ENCODE measurements at regions not wholly inside any gene's neighbourhood (a gene's known extent, or its start where the extent isn't known, plus 50 kb on each side); places are given as distances from the start of the nearest gene placed in this dataset.
A peak's percentile ranks its signal among the peaks of the same experiment; 100 is the strongest.

DNA sequence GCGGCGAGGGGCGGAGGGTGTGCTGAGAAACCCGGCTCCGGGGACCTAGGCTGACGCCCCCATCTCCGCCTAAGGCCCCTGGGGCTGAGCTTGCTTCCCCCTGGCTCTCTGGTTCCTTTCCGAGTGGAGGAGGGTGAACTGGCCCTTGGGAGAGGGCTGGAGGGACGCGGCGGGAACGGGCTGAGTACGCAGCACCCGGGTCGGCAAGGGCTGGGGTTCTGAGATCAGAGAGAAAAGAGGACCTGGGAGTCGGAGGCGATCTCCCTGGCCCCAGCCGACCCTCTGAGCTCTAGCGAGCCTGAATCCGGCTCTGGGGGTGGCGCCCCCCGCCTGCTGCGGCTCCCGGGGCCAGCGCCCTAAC lies 270.8 kb downstream of the FOXD2 start:
- no peak overlapping the region for H3K4me3 Mint-ChIP-seq
- H3K9me3 Mint-ChIP-seq: no peaks in the 10 kb centered on the region
- peaks cover 8% of the 10 kb centered on the region for H3K4me1 Mint-ChIP-seq

DNA sequence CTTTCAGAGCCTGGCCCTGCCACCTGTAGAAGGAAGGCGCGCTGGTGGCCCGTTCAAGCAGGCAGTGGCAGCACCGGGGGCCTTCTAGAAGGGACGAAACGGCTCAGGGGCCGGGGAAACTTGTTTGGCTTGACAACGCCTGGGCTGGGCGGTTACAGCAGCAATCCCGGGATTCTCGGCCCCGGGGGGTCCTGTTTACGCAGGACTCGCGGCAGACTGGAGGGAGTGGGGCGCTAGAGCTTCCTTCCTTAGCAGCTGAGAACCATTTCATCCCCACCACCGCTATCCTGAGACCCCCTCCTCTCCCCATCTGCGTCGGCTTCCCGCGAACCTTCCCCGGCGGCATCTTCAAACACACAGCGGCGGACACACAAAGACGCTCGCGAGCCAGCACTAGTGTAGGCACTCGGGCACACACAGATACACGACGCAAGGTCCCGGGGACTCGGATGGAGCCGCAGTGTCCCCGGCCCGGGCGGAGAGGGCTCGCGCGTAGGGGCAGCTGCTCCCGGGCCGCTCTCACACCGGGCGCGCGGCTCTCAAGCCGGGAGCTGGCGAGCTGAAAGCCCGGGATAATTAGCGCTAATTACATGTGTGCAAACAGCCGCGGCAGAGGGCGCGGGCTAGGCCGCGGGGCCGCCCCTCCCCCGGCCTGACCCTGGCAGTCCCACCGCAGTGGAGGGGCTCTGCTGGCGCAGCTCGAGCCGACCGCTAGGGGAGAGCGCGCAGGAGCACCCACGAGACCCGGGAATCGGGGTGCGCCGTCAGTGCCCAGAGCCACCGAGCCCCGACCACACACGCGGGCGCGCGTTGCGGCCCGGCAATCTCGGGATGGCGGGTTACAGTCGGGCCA lies 271.4 kb downstream of the FOXD2 start:
- CTCF ChIA-PET: interaction anchor here (1.0 to 3.6 kb wide), 11 partner anchors 9 to 320 kb away, joined by 3 to 18 read pairs (median 6); partner anchors contain the start of gene FOXD2
- Mint-ChIP-seq H3K27ac (no peak overlapping the region), H3K4me3 (no peak overlapping the region), H3K27me3 (peaks cover 94% of the 10 kb centered on the region), H3K4me1 (peaks cover 8% of the 10 kb centered on the region), H3K36me3 (no peaks in the 10 kb centered on the region), H3K9me3 (no peaks in the 10 kb centered on the region)
- no peak for DNase-seq

More for the DNA sequence above, 270.8 kb downstream of the FOXD2 start:
- Mint-ChIP-seq H3K27me3 (peaks cover 88% of the 10 kb centered on the region), H3K27ac (no peak overlapping the region), H3K36me3 (no peaks in the 10 kb centered on the region)
- CTCF ChIA-PET: interaction anchor here (1.2 to 3.6 kb wide), 4 partner anchors 255 to 276 kb away, joined by 4 to 18 read pairs (median 10); partner anchors contain the start of gene FOXD2
- no peak for DNase-seq

DNA sequence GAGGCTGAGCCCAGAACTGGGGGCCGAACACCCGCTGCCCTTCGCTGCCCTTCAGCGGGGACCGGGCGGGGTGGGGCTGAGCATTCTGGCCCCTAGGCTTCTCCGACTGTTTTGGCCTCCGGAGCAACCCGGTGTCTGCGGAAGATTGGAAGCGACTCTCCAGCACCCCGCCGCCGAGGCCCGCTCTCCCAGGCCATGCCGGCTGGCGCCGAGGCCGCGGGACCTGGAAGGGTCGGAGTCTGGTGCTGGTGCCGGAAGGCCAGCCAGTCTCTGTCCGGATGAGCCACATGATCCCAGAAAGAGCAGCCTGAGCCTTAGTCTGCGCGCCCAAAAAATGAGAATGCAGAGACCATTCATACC lies 272.0 kb downstream of the FOXD2 start:
- DNase-seq: no peak
- Mint-ChIP-seq H3K9me3 (no peaks in the 10 kb centered on the region), H3K36me3 (no peaks in the 10 kb centered on the region), H3K4me1 (peaks cover 8% of the 10 kb centered on the region), H3K27ac (no peak overlapping the region), H3K27me3 (peaks cover 94% of the 10 kb centered on the region), H3K4me3 (no peak overlapping the region)
- CTCF ChIA-PET: interaction anchor here (0.6 to 3.6 kb wide), 20 partner anchors 8 to 531 kb away, joined by 3 to 22 read pairs (median 5); partner anchors contain the start of gene FOXD2

DNA sequence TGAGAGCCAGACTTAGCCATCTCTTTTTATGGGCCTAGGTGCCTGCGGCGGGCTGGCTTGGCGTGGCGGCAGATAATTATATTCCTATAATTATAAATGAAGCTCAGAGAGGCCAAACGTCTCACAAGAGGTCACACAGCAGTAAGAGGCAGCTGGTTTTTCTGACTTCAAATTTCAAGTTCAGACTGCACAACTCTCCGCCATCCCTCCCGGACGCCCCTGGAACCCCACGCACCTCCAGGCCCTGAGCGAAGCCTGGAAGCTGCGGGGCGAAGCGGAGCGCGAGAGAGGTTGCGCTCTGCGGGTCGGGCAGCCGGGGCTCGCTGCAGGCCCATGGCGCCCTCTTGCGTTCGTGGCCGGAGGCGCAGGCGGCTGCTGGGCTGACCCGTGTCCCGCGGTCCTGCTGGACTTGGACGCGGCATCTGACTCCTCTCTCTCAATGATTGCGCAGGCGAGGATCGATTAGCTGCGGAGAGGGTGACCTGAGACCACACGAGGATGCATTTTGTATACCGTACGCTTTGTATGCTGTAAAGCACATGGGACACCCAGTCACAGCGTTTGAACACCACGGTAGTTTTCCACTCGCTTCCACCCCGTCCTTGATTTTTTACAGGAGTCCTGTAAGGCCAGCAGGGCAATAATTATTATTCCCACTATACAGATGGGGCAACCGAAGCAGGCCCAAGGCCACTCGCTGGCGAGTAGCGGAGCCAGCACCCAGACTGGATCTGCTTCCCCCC lies 272.7 kb downstream of the FOXD2 start:
- Mint-ChIP-seq H3K4me1 (peaks cover 8% of the 10 kb centered on the region), H3K27ac (no peak overlapping the region), H3K27me3 (peaks cover 93% of the 10 kb centered on the region), H3K9me3 (no peaks in the 10 kb centered on the region), H3K36me3 (no peaks in the 10 kb centered on the region), H3K4me3 (no peak overlapping the region)
- CTCF ChIA-PET: interaction anchor here (0.6 to 3.6 kb wide), 20 partner anchors 8 to 531 kb away, joined by 3 to 22 read pairs (median 5); partner anchors contain the start of gene FOXD2
- peak; percentile 77 for DNase-seq
